ENCODE measurements at regions not wholly inside any gene's neighbourhood (a gene's known extent, or its start where the extent isn't known, plus 50 kb on each side); places are given as distances from the start of the nearest gene placed in this dataset.

- TF ChIP-seq CTCF (IDR thresholded peaks at IDR 0.05; ENCODE audit: poor library complexity) (no peak), EZH2 (IDR thresholded peaks at IDR 0.05; ENCODE audit: borderline replicate concordance) (no peak), EZH2phosphoT487 (IDR thresholded peaks at IDR 0.05; ENCODE audit: low read depth, severe bottlenecking, unreplicated experiment) (no peak)
Measured at GRCh38 chr1:118650107-118650807, 337.9 kb downstream of the TBX15 start.

All from hepatocyte (in vitro differentiated cells).